ENCODE measurements at regions not wholly inside any gene's neighbourhood (a gene's known extent, or its start where the extent isn't known, plus 50 kb on each side); places are given as distances from the start of the nearest gene placed in this dataset.

DNA sequence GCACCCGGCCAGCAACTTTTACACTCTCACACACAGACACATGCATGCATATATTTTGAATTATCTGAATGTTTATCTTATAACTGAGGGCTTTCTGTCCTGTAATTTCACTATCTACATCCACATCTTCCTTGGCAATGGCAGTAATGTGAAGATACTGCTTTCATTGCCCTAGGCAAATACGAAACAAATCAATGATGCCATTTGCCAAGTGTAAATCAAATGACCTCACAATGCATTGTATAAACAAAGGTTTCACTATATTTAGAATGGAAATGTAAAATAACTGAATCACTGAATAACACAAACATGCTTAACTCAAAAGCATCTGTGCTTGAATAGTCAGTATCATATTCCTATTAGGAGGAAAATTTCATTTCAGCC, 455.6 kb downstream of the TBL1XR1 start:
- WGBS, 2 donors (ENCODE audit: low coverage in 1 of 2): 40 to 85% methylated on average over 1 to 2 of the region's 2 CpGs
- Histone ChIP-seq H3K4me3 (no peak overlapping the region), H3K27ac (no peak overlapping the region), H3K4me1 (no peaks in the 10 kb centered on the region), H3K27me3 (no peaks in the 10 kb centered on the region), H3K9me3 (no peaks in the 10 kb centered on the region), H3K36me3 (no peaks in the 10 kb centered on the region)
- TF ChIP-seq, protein P1, sequence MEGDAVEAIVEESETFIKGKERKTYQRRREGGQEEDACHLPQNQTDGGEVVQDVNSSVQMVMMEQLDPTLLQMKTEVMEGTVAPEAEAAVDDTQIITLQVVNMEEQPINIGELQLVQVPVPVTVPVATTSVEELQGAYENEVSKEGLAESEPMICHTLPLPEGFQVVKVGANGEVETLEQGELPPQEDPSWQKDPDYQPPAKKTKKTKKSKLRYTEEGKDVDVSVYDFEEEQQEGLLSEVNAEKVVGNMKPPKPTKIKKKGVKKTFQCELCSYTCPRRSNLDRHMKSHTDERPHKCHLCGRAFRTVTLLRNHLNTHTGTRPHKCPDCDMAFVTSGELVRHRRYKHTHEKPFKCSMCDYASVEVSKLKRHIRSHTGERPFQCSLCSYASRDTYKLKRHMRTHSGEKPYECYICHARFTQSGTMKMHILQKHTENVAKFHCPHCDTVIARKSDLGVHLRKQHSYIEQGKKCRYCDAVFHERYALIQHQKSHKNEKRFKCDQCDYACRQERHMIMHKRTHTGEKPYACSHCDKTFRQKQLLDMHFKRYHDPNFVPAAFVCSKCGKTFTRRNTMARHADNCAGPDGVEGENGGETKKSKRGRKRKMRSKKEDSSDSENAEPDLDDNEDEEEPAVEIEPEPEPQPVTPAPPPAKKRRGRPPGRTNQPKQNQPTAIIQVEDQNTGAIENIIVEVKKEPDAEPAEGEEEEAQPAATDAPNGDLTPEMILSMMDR (IDR thresholded peaks at IDR 0.05): no peak
- TF ChIP-seq POLR2A (IDR thresholded peaks at IDR 0.05): no peak
- no peak for TF ChIP-seq EP300 (IDR thresholded peaks at IDR 0.05)
- no peak for TF ChIP-seq POLR2AphosphoS5 (IDR thresholded peaks at IDR 0.05)
- no peak for ATAC-seq

DNA sequence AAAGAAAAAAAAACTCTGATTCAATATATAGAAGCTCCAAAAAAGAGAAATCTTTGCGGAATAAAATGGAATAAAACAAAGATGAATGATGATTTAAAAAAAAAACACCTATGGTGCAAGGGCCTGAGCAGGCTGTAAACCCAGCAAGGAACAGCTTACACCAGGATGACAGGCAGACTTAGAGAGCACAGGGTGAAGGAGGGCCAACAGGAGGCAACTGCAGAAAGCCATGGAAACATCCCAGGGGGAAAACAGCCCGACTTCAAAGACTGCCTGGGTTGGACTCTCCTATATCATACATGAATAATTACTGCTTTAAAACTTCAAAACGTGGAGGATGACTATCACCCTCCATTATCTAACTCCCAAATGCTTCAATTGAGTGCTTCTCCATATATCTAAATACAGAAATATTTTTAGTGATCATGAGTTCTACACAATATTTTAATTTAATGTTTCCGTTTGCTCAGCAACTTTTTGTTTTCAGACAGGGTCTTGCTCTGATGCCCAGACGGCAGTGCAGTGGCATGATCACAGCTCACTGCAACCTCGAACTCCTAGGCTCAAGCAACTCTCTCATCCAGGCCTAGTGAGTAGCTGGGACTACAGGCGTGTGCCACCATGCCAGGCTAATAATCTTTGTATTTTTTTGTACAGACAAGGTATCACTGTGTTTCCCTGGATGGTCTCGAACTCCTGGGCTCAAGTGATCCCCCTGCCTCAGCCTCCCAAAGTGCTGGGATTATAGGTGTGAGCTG, 456.2 kb downstream of the TBL1XR1 start:
- Histone ChIP-seq H3K4me1 (no peaks in the 10 kb centered on the region), H3K27me3 (no peaks in the 10 kb centered on the region), H3K27ac (no peak overlapping the region), H3K4me3 (no peak overlapping the region), H3K36me3 (no peaks in the 10 kb centered on the region), H3K9me3 (no peaks in the 10 kb centered on the region)
- TF ChIP-seq POLR2AphosphoS5 (IDR thresholded peaks at IDR 0.05) (no peak), POLR2A (IDR thresholded peaks at IDR 0.05) (no peak), EP300 (IDR thresholded peaks at IDR 0.05) (no peak)
- TF ChIP-seq, protein P1 (IDR thresholded peaks at IDR 0.05): no peak
- no peak for ATAC-seq
- WGBS, 2 donors (ENCODE audit: low coverage in 1 of 2): 76 to 80% methylated on average over 3 to 8 of the region's 8 CpGs

DNA sequence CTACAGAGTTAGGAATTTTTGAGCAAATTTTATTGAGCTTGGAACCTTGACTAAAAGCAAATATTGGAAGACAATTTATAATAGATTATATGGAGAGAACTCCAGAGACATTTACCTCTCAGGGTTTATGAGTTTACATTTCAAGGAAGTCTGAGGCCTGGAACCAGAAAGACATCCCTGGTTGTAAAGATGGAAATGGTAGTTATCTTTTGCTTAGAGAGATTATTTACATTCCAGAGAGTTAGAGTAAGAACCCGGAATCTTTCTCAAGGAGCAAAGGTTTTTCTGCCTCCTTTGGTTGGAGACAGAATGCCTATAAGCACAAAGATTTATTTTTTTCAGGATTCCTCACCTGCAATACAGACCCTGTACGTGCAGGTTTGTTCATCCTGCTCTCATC, 458.1 kb downstream of the TBL1XR1 start:
- WGBS, 2 donors (ENCODE audit: low coverage in 1 of 2): 25 to 46% methylated on average over 2 of the region's 2 CpGs
- Histone ChIP-seq H3K9me3 (no peaks in the 10 kb centered on the region), H3K4me3 (no peak overlapping the region), H3K36me3 (no peaks in the 10 kb centered on the region), H3K27me3 (no peaks in the 10 kb centered on the region), H3K27ac (no peak overlapping the region), H3K4me1 (no peaks in the 10 kb centered on the region)
- no peak for ATAC-seq
- TF ChIP-seq POLR2AphosphoS5 (IDR thresholded peaks at IDR 0.05) (no peak), POLR2A (IDR thresholded peaks at IDR 0.05) (no peak), EP300 (IDR thresholded peaks at IDR 0.05) (no peak)
- TF ChIP-seq, protein P1 (IDR thresholded peaks at IDR 0.05): no peak

DNA sequence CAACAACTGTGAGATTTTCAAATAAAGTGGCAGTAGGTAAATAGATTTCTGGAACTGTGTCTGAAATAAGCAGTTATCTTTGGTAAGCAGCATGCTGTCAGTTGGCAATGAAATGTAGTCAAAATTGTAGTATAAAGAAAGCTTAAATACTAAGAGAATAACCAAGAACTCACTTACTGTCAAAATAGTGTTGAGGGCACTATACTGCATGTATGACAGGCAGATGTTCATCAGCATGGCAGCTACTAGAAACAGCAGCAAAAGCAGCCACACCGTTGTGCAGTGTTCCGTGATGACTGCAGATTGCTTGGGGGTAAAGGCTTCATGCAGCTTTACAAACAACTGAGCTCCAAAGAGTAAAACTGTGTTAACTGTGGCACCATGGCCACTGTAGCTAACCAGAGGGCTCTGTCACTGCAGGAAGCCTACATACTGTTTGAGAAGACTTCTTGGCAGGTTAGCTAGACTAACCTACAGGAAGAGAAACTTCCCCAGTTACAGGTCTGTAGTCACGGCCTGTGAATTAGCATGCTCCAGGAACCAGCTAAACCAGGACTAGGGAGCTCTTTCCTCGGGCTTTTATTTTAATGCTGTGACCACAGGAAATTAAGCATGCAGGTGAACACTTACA, 459.7 kb downstream of the TBL1XR1 start:
- Histone ChIP-seq H3K9me3 (no peaks in the 10 kb centered on the region), H3K27ac (no peak overlapping the region), H3K4me1 (no peaks in the 10 kb centered on the region), H3K27me3 (no peaks in the 10 kb centered on the region), H3K4me3 (no peak overlapping the region), H3K36me3 (no peaks in the 10 kb centered on the region)
- no peak for ATAC-seq
- 70 to 82% methylated on average over 3 of the region's 4 CpGs for WGBS, 2 donors (ENCODE audit: low coverage in 1 of 2)
- TF ChIP-seq POLR2A (IDR thresholded peaks at IDR 0.05) (no peak), POLR2AphosphoS5 (IDR thresholded peaks at IDR 0.05) (no peak)
- TF ChIP-seq, protein P1 (IDR thresholded peaks at IDR 0.05): no peak

DNA sequence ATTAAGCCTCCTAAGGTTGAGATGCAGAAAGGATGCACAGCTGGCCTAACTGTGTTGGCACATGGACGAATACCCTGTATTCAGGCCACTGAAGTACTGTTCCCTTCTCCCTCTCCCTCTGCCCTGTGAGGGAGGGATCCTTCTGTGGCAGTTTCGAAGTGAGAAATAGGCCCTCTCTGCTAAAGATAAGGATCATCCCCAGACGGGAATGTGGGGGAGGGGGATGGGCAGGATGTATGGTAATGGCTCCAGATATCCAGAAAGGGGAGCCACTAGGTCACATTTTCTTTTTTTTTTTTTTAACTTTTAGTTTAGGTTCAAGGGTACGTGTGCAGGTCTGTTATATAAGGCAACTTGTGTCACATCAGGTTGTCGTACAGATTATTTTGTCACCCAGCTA, 463.1 kb downstream of the TBL1XR1 start:
- Histone ChIP-seq H3K27me3 (no peaks in the 10 kb centered on the region), H3K4me1 (no peaks in the 10 kb centered on the region), H3K4me3 (no peak overlapping the region), H3K36me3 (no peaks in the 10 kb centered on the region), H3K9me3 (no peaks in the 10 kb centered on the region), H3K27ac (no peak overlapping the region)
- TF ChIP-seq POLR2AphosphoS5 (IDR thresholded peaks at IDR 0.05) (no peak), EP300 (IDR thresholded peaks at IDR 0.05) (no peak), POLR2A (IDR thresholded peaks at IDR 0.05) (no peak)
- TF ChIP-seq, protein P1 (IDR thresholded peaks at IDR 0.05): no peak
- ATAC-seq: no peak
- 63 to 77% methylated on average over 5 of the region's 5 CpGs for WGBS, 2 donors (ENCODE audit: low coverage in 1 of 2)

Data from gastroesophageal sphincter (tissue), 4 donors.